Lower leg skin (tissue), 3 donors: ENCODE measurements at regions not wholly inside any gene's neighbourhood (a gene's known extent, or its start where the extent isn't known, plus 50 kb on each side); places are given as distances from the start of the nearest gene placed in this dataset.

Experiments
- CTCF ChIP-seq, 3 donors: fragments of 450-650 bp; IDR thresholded peaks; one replicate each; pipeline ENCODE4 v1.5.1; 2016; ENCODE audit warnings: antibody characterized with exemption in 3 of 3, mild to moderate bottlenecking in 3 of 3, moderate library complexity in 2 of 3
- POLR2A ChIP-seq, 2 donors: fragments of 450-650 bp; IDR thresholded peaks; one replicate each; pipeline ENCODE4 v1.6.1; 2016 to 2017; ENCODE audit warnings: antibody characterized with exemption in 2 of 2, mild to moderate bottlenecking in 1 of 2, moderate library complexity in 1 of 2

GRCh38 chr18:45142868-45143267, 462.2 kb downstream of the SETBP1 start:
- no peak for TF ChIP-seq CTCF (IDR thresholded peaks at IDR 0.05)
- no peak for TF ChIP-seq POLR2A (IDR thresholded peaks at IDR 0.05)
